HEK293T (cell line): ENCODE measurements at regions not wholly inside any gene's neighbourhood (a gene's known extent, or its start where the extent isn't known, plus 50 kb on each side); places are given as distances from the start of the nearest gene placed in this dataset.

Source experiments
- CTCF ChIA-PET: fragments of 350-600 bp; formaldehyde crosslinking; extraction: SDS; loops from one replicate; lab custom pipeline; 2021; ENCODE audit warnings: antibody characterized with exemption, inconsistent platforms; lab: Yijun Ruan, JAX
- POLR2A ChIA-PET: fragments of 350-600 bp; formaldehyde crosslinking; extraction: SDS; loops from one replicate; lab custom pipeline; 2020; ENCODE audit warnings: antibody characterized with exemption, inconsistent platforms; lab: Yijun Ruan, JAX
- DNase-seq: peaks from one replicate; pipeline ENCODE4 v3.0.0; 2012; ENCODE audit warnings: mixed read lengths; ENCODE audit errors: extremely low spot score
- ARNT ChIP-seq: fragments of 450-650 bp; IDR thresholded peaks from 2 replicates; pipeline ENCODE4 v1.6.1; 2017; ENCODE audit warnings: mild to moderate bottlenecking
- BHLHE40 ChIP-seq: fragments of 450-650 bp; IDR thresholded peaks from 2 replicates; pipeline ENCODE4 v1.6.1; 2016; ENCODE audit warnings: mild to moderate bottlenecking, moderate library complexity, borderline replicate concordance
- CTBP1 ChIP-seq: fragments of 450-650 bp; IDR thresholded peaks from 2 replicates; pipeline ENCODE4 v1.6.1; 2016; ENCODE audit warnings: borderline replicate concordance
- ELF4 ChIP-seq: fragments of 450-650 bp; IDR thresholded peaks from 2 replicates; pipeline ENCODE4 v1.6.1; 2017; ENCODE audit warnings: antibody characterized with exemption
- FOXA1 ChIP-seq: fragments of 450-650 bp; IDR thresholded peaks from 2 replicates; pipeline ENCODE4 v1.6.1; 2016; ENCODE audit warnings: mild to moderate bottlenecking
- FOXK2 ChIP-seq: fragments of 450-650 bp; IDR thresholded peaks from 2 replicates; pipeline ENCODE4 v1.6.1; 2016; ENCODE audit warnings: mild to moderate bottlenecking
- FOXM1 ChIP-seq: fragments of 450-650 bp; IDR thresholded peaks from 2 replicates; pipeline ENCODE4 v1.6.1; 2017; ENCODE audit warnings: mild to moderate bottlenecking, borderline replicate concordance
- HDGF ChIP-seq: fragments of 450-650 bp; IDR thresholded peaks from 2 replicates; pipeline ENCODE4 v1.6.1; 2017; ENCODE audit warnings: antibody characterized with exemption, borderline replicate concordance
- L3MBTL2 ChIP-seq: fragments of 450-650 bp; conservative IDR thresholded peaks from 2 replicates; pipeline ENCODE4 v1.6.1; 2016; ENCODE audit warnings: mild to moderate bottlenecking
- LEF1 ChIP-seq: fragments of 450-650 bp; IDR thresholded peaks from 2 replicates; pipeline ENCODE4 v1.6.1; 2017; ENCODE audit warnings: mild to moderate bottlenecking, borderline replicate concordance
- NFRKB ChIP-seq: fragments of 450-650 bp; IDR thresholded peaks from 2 replicates; pipeline ENCODE4 v1.6.1; 2016; ENCODE audit warnings: mild to moderate bottlenecking, moderate library complexity
- PKNOX1 ChIP-seq: fragments of 450-650 bp; IDR thresholded peaks from 2 replicates; pipeline ENCODE4 v1.6.1; 2016
- SP1 ChIP-seq: fragments of 450-650 bp; IDR thresholded peaks from 2 replicates; pipeline ENCODE4 v1.6.1; 2017
- SUZ12 ChIP-seq: fragments of 450-650 bp; IDR thresholded peaks from 2 replicates; pipeline ENCODE4 v1.6.1; 2016; ENCODE audit warnings: mild to moderate bottlenecking
- TARDBP ChIP-seq: fragments of 450-650 bp; IDR thresholded peaks from 2 replicates; pipeline ENCODE4 v1.6.1; 2016
- ZNF384 ChIP-seq: fragments of 450-650 bp; IDR thresholded peaks from 2 replicates; pipeline ENCODE4 v1.6.1; 2016

GRCh38 chr18:67665266-67665665, 148.7 kb upstream of the DSEL start:
- DNase-seq, result no peak
- TF ChIP-seq FOXK2, result no peak
- TF ChIP-seq PKNOX1, result no peak
- TF ChIP-seq FOXM1, result no peak
- no peak for TF ChIP-seq SP1
- no peak for TF ChIP-seq CTBP1
- TF ChIP-seq ARNT, result no peak
- no peak for TF ChIP-seq ZNF384
- TF ChIP-seq L3MBTL2, result no peak
- TF ChIP-seq SUZ12, result no peak
- TF ChIP-seq BHLHE40, result no peak
- TF ChIP-seq FOXA1, result no peak
- no peak for TF ChIP-seq ELF4
- no peak for TF ChIP-seq NFRKB
- TF ChIP-seq LEF1, result no peak
- no peak for TF ChIP-seq HDGF
- TF ChIP-seq TARDBP, result no peak
- CTCF ChIA-PET, result no interaction called here
- POLR2A ChIA-PET, result no interaction called here

GRCh38 chr18:67662996-67663395, 146.5 kb upstream of the DSEL start:
- POLR2A ChIA-PET, result no interaction called here
- DNase-seq, result no peak
- TF ChIP-seq BHLHE40 (no peak), HDGF (no peak), TARDBP (no peak), CTBP1 (no peak)
- CTCF ChIA-PET, result no interaction called here

GRCh38 chr18:67661555-67661954, 145.0 kb upstream of the DSEL start:
- POLR2A ChIA-PET, result no interaction called here
- DNase-seq, result no peak
- CTCF ChIA-PET, result no interaction called here
- TF ChIP-seq TARDBP (no peak), HDGF (no peak), L3MBTL2 (no peak), ZNF384 (no peak), PKNOX1 (no peak), NFRKB (no peak), SP1 (no peak), BHLHE40 (no peak), FOXM1 (no peak), ELF4 (no peak), LEF1 (no peak), SUZ12 (no peak), CTBP1 (no peak), FOXA1 (no peak), FOXK2 (no peak), ARNT (no peak)

- POLR2A ChIA-PET, result no interaction called here
- CTCF ChIA-PET, result no interaction called here
- DNase-seq, result no peak
- no peak for TF ChIP-seq PKNOX1
- TF ChIP-seq HDGF, result no peak
- TF ChIP-seq LEF1, result no peak
- no peak for TF ChIP-seq CTBP1
- no peak for TF ChIP-seq L3MBTL2
- no peak for TF ChIP-seq FOXK2
- no peak for TF ChIP-seq ZNF384
- TF ChIP-seq FOXM1, result no peak
- TF ChIP-seq ELF4, result no peak
- TF ChIP-seq NFRKB, result no peak
- no peak for TF ChIP-seq BHLHE40
- TF ChIP-seq SUZ12, result no peak
- TF ChIP-seq SP1, result no peak
- TF ChIP-seq ARNT, result no peak
- no peak for TF ChIP-seq TARDBP
- TF ChIP-seq FOXA1, result no peak
Measured at GRCh38 chr18:67654101-67654500, 137.6 kb upstream of the DSEL start.

GRCh38 chr18:67652288-67652687, 135.8 kb upstream of the DSEL start:
- DNase-seq, result no peak
- ChIA-PET POLR2A (no interaction called here), CTCF (no interaction called here)
- no peak for TF ChIP-seq HDGF
- TF ChIP-seq LEF1, result no peak
- TF ChIP-seq FOXA1, result no peak
- no peak for TF ChIP-seq CTBP1
- TF ChIP-seq FOXK2, result no peak
- TF ChIP-seq SUZ12, result no peak
- TF ChIP-seq ZNF384, result no peak
- TF ChIP-seq BHLHE40, result no peak
- TF ChIP-seq SP1, result no peak
- TF ChIP-seq NFRKB, result no peak
- TF ChIP-seq TARDBP, result no peak
- TF ChIP-seq ELF4, result no peak
- TF ChIP-seq L3MBTL2, result no peak
- TF ChIP-seq FOXM1, result no peak
- no peak for TF ChIP-seq PKNOX1

DNA sequence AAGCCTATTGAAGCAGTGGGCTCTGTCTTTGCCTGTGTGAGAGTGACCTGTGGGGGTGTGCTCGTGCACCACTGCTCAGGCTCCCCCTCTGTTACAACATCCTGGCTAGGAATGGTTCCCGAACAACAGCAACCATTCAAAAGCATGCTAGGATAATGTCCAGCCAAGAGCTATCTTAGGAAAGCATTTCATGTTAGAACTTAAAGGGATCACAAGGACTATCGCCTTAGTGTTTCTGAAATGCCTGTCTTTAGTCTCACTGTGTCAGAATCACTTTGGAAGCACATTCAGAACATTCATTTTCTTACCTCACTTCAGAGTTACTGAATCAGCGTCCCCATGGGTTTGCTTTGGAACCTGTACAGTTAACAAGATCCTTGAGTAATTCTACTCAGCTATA, 134.9 kb upstream of the DSEL start:
- TF ChIP-seq HDGF (no peak), SUZ12 (no peak), ARNT (no peak), BHLHE40 (no peak), CTBP1 (no peak), PKNOX1 (no peak), L3MBTL2 (no peak), FOXK2 (no peak), ELF4 (no peak), TARDBP (no peak), SP1 (no peak), ZNF384 (no peak), FOXM1 (no peak)
- ChIA-PET CTCF (no interaction called here), POLR2A (no interaction called here)
- no peak for DNase-seq
